GM19238 (cell line): ENCODE measurements at regions not wholly inside any gene's neighbourhood (a gene's known extent, or its start where the extent isn't known, plus 50 kb on each side); places are given as distances from the start of the nearest gene placed in this dataset.
"Not testable (repeated sequence)": the region's sequence is repeated elsewhere in the genome, so short reads cannot be mapped to it uniquely, and the experiment has no call there.

Source experiments
- DNase-seq: peaks from one replicate; pipeline ENCODE4 v3.0.0; 2011; ENCODE audit warnings: low spot score; ENCODE audit not compliant: insufficient read length

GRCh38 chr3:13138833-13139145, 65.6 kb upstream of the IQSEC1 start:
- no peak for DNase-seq

DNA sequence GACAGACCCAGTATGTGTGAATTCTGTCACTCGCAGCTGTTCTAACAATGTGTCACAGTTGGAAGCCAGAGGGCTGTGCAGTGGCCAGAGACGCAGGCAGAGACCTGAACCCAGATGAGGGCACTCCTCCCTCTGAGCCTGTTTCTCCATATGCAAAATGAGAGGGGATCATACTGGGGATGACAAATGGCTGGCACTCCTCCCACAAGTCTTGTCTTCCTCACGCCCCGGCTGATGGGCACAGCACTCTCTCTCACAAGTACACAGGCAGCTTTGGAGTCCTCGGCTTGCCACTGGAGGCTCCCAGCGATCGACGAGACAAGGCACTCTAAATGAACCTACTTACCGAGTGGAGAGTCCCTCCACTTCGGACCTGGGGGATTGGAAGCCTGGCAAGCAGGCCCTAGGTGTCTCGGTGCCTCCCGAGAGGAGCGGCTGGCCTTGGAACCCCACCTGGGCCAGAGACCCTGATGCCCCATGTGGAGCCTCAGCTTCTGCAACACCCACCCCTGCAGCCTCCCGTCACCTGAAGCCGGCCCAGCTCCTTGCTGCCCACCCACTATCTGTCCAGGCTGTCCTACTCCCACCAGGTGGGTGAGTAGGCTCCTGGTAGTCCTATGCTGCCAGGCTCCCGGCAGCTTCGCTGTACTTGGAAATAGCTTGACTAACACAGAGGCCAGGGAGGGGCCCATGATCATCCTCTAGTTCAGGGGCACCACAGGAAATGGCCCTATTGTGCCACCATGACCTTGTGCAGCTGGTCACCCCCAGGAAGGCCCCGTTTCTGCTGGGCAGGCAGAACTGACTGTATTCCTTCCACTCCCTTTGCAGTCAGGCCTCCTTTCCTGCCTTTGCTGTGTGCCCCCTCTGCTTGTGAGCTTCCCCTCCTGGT, 65.0 kb upstream of the IQSEC1 start:
- DNase-seq, result no peak

- not testable (repeated sequence) for DNase-seq
Measured at GRCh38 chr3:13136848-13137247, 63.6 kb upstream of the IQSEC1 start.

GRCh38 chr3:13136426-13136825, 63.2 kb upstream of the IQSEC1 start:
- DNase-seq, result no peak

DNA sequence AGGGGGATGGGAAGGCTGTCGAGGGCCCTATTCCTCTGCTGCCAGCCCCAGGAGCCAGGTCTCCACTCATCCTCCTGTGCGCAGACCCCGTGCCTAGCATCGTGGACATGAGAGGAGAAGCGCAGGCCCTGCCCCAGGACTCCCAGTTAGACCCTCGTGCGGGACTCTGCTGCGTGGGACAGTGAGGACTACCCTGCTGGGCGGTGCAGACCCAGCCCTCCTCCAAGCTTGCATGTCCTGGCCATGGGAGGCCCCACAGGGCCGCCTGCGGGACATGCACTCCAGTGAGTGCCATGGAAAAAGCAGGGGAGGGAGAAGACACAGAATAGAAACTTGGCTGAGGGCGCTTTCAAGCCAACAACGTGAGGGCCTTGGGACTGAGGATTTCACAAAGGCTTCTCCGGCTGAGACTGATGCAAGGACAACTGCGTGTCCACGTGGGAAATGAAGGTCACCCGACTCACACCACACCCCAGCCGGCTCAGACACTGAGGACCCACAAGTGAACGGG, 62.6 kb upstream of the IQSEC1 start:
- DNase-seq, result no peak

- no peak for DNase-seq
Measured at GRCh38 chr3:13135251-13135810, 62.1 kb upstream of the IQSEC1 start.

GRCh38 chr3:13134879-13135206, 61.6 kb upstream of the IQSEC1 start:
- no peak for DNase-seq

- no peak for DNase-seq
Measured at GRCh38 chr3:13134166-13134878, 61.1 kb upstream of the IQSEC1 start.

DNA sequence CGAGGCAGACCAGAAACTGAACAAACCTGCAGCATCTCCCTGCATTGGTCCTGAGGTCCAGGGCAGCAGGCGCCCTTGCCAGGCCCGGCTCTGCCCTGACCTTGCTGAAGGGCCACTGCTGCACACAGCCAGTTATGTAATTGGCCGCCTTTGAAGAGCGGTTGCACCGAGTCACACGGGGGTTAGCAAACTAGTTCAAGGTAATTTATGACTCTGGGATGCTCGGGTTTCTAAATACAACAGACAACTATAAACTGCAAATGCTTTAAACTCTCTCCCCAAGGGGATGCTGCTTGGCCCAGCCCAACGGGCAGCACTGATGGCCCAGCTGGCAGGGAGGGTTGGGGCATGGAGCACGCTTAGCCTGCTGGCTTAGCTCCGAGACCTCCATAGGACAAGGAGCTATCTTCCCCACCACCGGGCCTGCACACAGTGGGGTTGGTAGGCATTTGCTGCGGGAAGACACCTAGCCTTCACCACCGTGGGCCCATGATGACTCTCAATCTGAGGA, 60.3 kb upstream of the IQSEC1 start:
- DNase-seq, result no peak

- DNase-seq, result no peak
Measured at GRCh38 chr3:13132731-13133410, 59.6 kb upstream of the IQSEC1 start.

DNA sequence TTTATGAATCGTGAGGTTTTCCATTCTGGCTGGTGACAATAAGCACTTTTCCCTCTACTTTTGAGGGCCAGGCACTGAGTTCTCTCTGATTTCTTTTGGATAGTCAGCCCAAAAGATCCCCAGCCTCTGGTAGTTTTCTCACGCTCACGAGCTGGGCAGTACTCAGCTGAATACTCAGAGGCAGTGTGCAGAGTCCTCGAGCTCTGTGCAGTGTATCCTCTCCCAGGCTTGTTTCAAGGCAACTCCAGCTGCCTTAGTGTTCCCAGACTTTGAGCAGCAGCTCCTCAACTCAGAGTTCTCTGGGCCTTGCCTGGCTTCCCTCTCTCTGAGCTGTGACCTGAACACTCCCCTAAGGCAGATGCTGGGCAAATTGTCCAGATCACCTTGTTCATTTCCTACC, 59.1 kb upstream of the IQSEC1 start:
- DNase-seq, result no peak

- DNase-seq, result no peak
Measured at GRCh38 chr3:13130464-13131193, 57.4 kb upstream of the IQSEC1 start.

DNA sequence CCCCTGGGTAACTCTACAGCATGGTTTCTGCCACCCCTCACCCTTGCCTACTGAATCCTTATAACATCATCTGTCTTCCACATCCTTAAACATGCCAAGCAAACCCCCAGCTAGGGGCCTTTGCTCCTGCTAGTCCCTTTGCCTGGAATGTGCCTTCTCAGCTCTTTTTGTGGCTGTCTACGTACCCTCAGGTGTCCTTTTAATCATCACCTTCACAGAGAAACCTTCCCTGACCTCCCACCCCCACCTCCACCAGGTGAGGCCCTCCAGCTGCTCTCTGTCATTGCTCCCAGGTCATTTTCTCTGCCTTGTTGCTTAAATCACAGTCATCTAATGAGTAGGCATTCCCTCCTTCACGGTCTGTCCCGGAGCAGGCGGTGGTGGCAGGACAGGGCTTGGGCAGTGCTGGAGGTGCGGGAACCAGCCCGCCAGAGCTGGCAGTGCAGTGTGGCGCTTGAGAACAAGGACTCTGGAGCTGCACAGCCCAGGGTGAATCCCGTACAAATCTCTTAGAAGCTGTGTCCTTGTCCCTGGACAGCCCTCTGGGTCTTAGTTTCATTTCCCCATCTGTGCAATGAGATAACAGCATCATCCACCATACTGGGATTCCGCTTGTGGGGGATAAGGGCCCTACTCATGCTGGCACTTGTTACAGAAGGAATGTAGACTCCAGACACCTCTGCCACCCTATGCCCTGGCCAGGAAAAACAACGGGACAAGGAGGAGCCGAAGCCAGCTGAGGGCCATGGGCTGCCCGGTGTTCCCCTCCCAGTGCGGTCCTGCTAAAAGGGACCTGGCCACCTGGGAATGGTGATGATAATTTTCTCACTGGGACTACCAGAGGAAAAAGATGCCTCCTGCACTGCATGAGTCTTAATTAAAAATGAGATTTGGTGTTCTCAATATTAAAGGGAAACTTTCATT, 52.1 kb upstream of the IQSEC1 start:
- no peak for DNase-seq

DNA sequence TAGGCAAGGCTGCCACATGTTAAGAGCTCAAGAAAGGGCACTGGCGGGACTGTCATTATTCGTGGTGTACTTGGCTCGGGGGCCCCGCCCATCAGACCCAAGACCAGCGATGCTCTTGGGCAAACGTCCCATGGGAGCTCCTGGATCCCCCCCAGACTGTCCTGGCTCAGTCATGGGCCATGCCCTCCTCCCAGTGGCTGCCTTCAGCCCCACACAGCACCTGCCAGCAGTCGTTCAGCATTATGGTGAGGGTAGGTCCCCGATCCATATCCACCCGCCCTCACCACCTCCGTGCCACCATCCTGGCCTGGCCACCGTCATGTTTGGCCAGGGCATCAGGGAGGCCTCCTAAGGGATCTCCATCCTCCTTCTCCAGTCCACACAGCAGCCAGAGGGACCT, 51.4 kb upstream of the IQSEC1 start:
- no peak for DNase-seq

- DNase-seq, result no peak
Measured at GRCh38 chr3:13123765-13124164, 50.5 kb upstream of the IQSEC1 start.

DNA sequence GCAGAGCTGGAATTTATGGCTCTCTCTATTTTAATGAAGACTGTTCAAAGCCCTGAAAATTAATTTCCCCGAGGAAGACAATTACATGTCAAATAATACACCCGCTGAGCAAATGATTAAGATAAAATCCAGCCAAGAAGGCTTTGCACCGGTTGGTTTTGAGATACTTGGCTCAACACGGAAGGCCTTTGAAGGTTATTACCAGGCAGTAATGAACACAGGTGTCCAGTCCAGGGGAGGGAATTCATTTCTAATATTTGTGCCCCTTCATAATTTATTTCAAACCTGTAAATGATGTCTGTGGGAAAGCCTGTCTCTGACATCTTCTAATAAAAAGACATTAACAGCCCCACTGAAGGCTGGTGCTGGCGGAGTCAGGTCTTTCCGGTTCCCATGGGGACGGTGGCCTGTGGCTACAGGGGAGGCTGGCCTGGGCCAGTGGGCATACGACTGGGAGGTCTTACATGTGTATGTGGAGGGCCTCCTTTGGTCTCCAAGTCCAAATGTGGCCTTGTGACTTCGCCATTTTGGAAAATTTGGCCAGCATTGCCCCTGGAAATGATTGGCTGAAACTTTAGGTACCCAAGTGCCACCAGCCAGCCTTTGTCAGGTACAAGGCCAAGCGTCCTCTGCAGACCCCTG, 49.9 kb upstream of the IQSEC1 start:
- DNase-seq, result no peak
